HepG2 (cell line): ENCODE measurements at regions not wholly inside any gene's neighbourhood (a gene's known extent, or its start where the extent isn't known, plus 50 kb on each side); places are given as distances from the start of the nearest gene placed in this dataset.

ENCODE experiments used
- ATAC-seq: fragments of 200-7000 bp; cut with Tn5 transposase; 3 replicates; pipeline ENCODE4 v1.9.1; 2020; ENCODE audit warnings: mild to moderate bottlenecking, moderate library complexity
- BruUV-seq: library from RNA; stranded (reverse); fragments of 400-500 nt; replicated peaks from 2 replicates; lab custom pipeline; 2021; lab: Mats Ljungman, UMichigan
- CTCF ChIA-PET: fragments of 300-600 bp; formaldehyde crosslinking; extraction: SDS; loops from one replicate; lab custom pipeline; 2021; ENCODE audit warnings: low total read pairs, inconsistent platforms, low intra/inter-chr PET ratio; lab: Yijun Ruan, JAX
- POLR2A ChIA-PET: fragments of 350-600 bp; sonication (Branson Sonifier 250); formaldehyde crosslinking; loops from one replicate; lab custom pipeline; 2020; ENCODE audit warnings: antibody characterized with exemption, inconsistent platforms; lab: Yijun Ruan, JAX
- DNase-seq: peaks from one replicate; pipeline ENCODE4 v3.0.0-alpha.2; 2015; ENCODE audit warnings: low spot score
- FAIRE-seq: peaks from 3 replicates; lab custom pipeline; 2011; peaks lifted over from hg19 to GRCh38; lab: Jason Lieb, UNC
- H2AFZ ChIP-seq: one replicate; pipeline ENCODE4 v1.6.1; 2011; ENCODE audit warnings: low read length, inconsistent platforms
- H3K27ac ChIP-seq: fragments of 300-600 bp; 3 replicates; pipeline ENCODE4 v1.8.0; 2011; ENCODE audit warnings: mixed run types, mild to moderate bottlenecking, mixed read lengths, low read length, inconsistent platforms; ENCODE audit not compliant: insufficient read depth; ENCODE audit errors: extremely low read length
- H3K27me3 ChIP-seq, 2 experiments: fragments of 200-600 bp in 1 of 2; 2 replicates in 1 of 2; 3 replicates in 1 of 2; pipeline versions ENCODE4 v1.6.0 to v1.8.0; 2011; ENCODE audit warnings: low read length in 2 of 2, mild to moderate bottlenecking in 2 of 2, moderate library complexity in 2 of 2, inconsistent platforms in 1 of 2; ENCODE audit not compliant: insufficient read depth in 2 of 2, control insufficient read depth in 1 of 2
- H3K36me3 ChIP-seq, 2 experiments: fragments of 200-600 bp in 1 of 2; replicated peaks in 1 of 2; 2 replicates in 1 of 2; 3 replicates in 1 of 2; pipeline versions ENCODE4 v1.5.1 to v1.8.0; 2011; ENCODE audit warnings: low read length in 2 of 2, inconsistent platforms in 1 of 2; ENCODE audit not compliant: insufficient read depth in 2 of 2, control insufficient read depth in 1 of 2
- H3K4me1 ChIP-seq: 2 replicates; pipeline ENCODE4 v1.5.1; 2012; ENCODE audit warnings: low read length, inconsistent platforms; ENCODE audit not compliant: insufficient read depth
- H3K4me2 ChIP-seq: 2 replicates; pipeline ENCODE4 v1.6.0; 2011; ENCODE audit warnings: low read depth, low read length, inconsistent platforms
- H3K4me3 ChIP-seq, 3 experiments: fragments of 200-600 bp in 1 of 3; sonication (generic), shearing (Covaris generic) in 1 of 3; replicated peaks in 1 of 3; 2 replicates each; pipeline ENCODE4 v1.5.1; 2011 to 2016; ENCODE audit warnings: low read length in 3 of 3, inconsistent platforms in 2 of 3, low read depth in 2 of 3, mild to moderate bottlenecking in 2 of 3, control low read depth in 1 of 3, mixed read lengths in 1 of 3; ENCODE audit not compliant: insufficient read depth in 1 of 3
- H3K79me2 ChIP-seq: one replicate; pipeline ENCODE4 v1.6.1; 2011; ENCODE audit warnings: low read length, inconsistent platforms; ENCODE audit not compliant: insufficient read depth
- H3K9ac ChIP-seq: 2 replicates; pipeline ENCODE4 v1.6.0; 2011; ENCODE audit warnings: mild to moderate bottlenecking, low read depth, low read length, inconsistent platforms; ENCODE audit not compliant: insufficient read depth
- H3K9me3 ChIP-seq: 2 replicates; pipeline ENCODE4 v1.5.1; 2012; ENCODE audit warnings: mild to moderate bottlenecking, low read length
- H4K20me1 ChIP-seq: 2 replicates; pipeline ENCODE4 v1.6.0; 2011; ENCODE audit warnings: inconsistent platforms, mild to moderate bottlenecking, low read length, moderate library complexity; ENCODE audit not compliant: insufficient read depth
- ARID4A ChIP-seq: sonication (generic); formaldehyde crosslinking; IDR thresholded peaks from 2 replicates; pipeline ENCODE4 v1.5.0; 2020; ENCODE audit warnings: mild to moderate bottlenecking, missing genetic modification reagents, borderline replicate concordance
- CTCF ChIP-seq: sonication (generic); formaldehyde crosslinking; IDR thresholded peaks from 2 replicates; pipeline ENCODE4 v1.5.0; 2020; ENCODE audit warnings: mild to moderate bottlenecking, missing genetic modification reagents, moderate library complexity
- GMEB1 ChIP-seq: sonication (generic); formaldehyde crosslinking; IDR thresholded peaks from 2 replicates; pipeline ENCODE4 v1.5.1; 2020; ENCODE audit warnings: missing genetic modification reagents, mild to moderate bottlenecking, borderline replicate concordance
- JUNB ChIP-seq: sonication (generic); formaldehyde crosslinking; IDR thresholded peaks from 2 replicates; pipeline ENCODE4 v1.8.0; 2022; ENCODE audit warnings: missing genetic modification reagents, mild to moderate bottlenecking, borderline replicate concordance
- LBX2 ChIP-seq: sonication (generic); formaldehyde crosslinking; IDR thresholded peaks from 2 replicates; pipeline ENCODE4 v1.5.0; 2020; ENCODE audit warnings: missing genetic modification reagents, mild to moderate bottlenecking, borderline replicate concordance
- NCOA5 ChIP-seq: sonication (generic); formaldehyde crosslinking; IDR thresholded peaks from 2 replicates; pipeline ENCODE4 v1.4.0; 2020; ENCODE audit warnings: missing genetic modification reagents
- PHF5A ChIP-seq: IDR thresholded peaks from one replicate; pipeline ENCODE4 v1.6.1; 2018; ENCODE audit warnings: low read depth, missing genetic modification reagents; ENCODE audit not compliant: unreplicated experiment
- PPARG ChIP-seq: conservative IDR thresholded peaks from 2 replicates; pipeline ENCODE4 v1.6.1; 2016; ENCODE audit warnings: missing biosample characterization, missing genetic modification reagents
- RNF2 ChIP-seq: fragments of 450-650 bp; conservative IDR thresholded peaks from 2 replicates; pipeline ENCODE4 v1.6.1; 2016; ENCODE audit warnings: low read depth
- SP2 ChIP-seq: sonication (generic); formaldehyde crosslinking; IDR thresholded peaks from 2 replicates; pipeline ENCODE4 v1.5.1; 2020; ENCODE audit warnings: mild to moderate bottlenecking, missing genetic modification reagents
- YEATS4 ChIP-seq: sonication (generic); formaldehyde crosslinking; IDR thresholded peaks from 2 replicates; pipeline ENCODE4 v1.4.0; 2020; ENCODE audit warnings: missing genetic modification reagents, borderline replicate concordance
- ZBTB26 ChIP-seq: IDR thresholded peaks from 2 replicates; pipeline ENCODE4 v1.6.1; 2016; ENCODE audit warnings: missing compliant biosample characterization, missing genetic modification reagents, borderline replicate concordance
- ZFAT ChIP-seq: sonication (generic); formaldehyde crosslinking; conservative IDR thresholded peaks from 2 replicates; pipeline ENCODE4 v1.8.1; 2023; ENCODE audit warnings: missing genetic modification reagents, inconsistent platforms
- ZNF362 ChIP-seq: sonication (generic); formaldehyde crosslinking; IDR thresholded peaks from 2 replicates; pipeline ENCODE4 v1.4.0; 2020; ENCODE audit warnings: missing genetic modification reagents, mild to moderate bottlenecking, borderline replicate concordance
- ZSCAN22 ChIP-seq: sonication (generic); formaldehyde crosslinking; IDR thresholded peaks from 2 replicates; pipeline ENCODE4 v1.4.0; 2020; ENCODE audit warnings: mild to moderate bottlenecking, missing genetic modification reagents
- WGBS: methylation state at CpG from one replicate; pipeline ENCODE4 v1.1.6; 2017; ENCODE audit warnings: low lambda C conversion rate; 5-methylcytosine and 5-hydroxymethylcytosine counted together
- in situ Hi-C: cut with HindIII; loops from 2 replicates; pipeline ENCODE4 v1.10.0; 2017; ENCODE audit warnings: low pct_unique_long_range_greater_than_20kb; ENCODE audit not compliant: extremely low pct_ligation_motif_present
- intact Hi-C: fragments of 100-400 bp; cut with micrococcal nuclease; formaldehyde crosslinking; loops from one replicate; pipeline ENCODE4 v1.10.0; 2022; ENCODE audit not compliant: unreplicated experiment

- no peak overlapping the region for H2AFZ ChIP-seq
- DNase-seq (no peak), ATAC-seq (no peak), FAIRE-seq (no peak)
- H3K4me1 ChIP-seq, result no peaks in the 10 kb centered on the region
- intact Hi-C loops (no loop called here), in situ Hi-C loops (no loop called here)
- POLR2A ChIA-PET, result no interaction called here
- H3K79me2 ChIP-seq, result no peaks in the 10 kb centered on the region
- no peak overlapping the region for H3K27ac ChIP-seq
- H3K9me3 ChIP-seq, result peaks cover 56% of the 10 kb centered on the region
- WGBS, result 0% methylated on average over 1 of the region's 1 CpG
- BruUV-seq, result no TSS peak
- H3K27me3 ChIP-seq, result no peaks in the 10 kb centered on the region
- CTCF ChIA-PET, result no interaction called here
- no peaks in the 10 kb centered on the region for H3K36me3 ChIP-seq
- H3K9ac ChIP-seq, result no peak overlapping the region
- H3K4me2 ChIP-seq, result no peak overlapping the region
- H4K20me1 ChIP-seq, result no peaks in the 10 kb centered on the region
- H3K4me3 ChIP-seq, result no peak overlapping the region
- TF ChIP-seq ZNF362 (CRISPR knock-in tag) (no peak), PPARG (CRISPR knock-in tag) (no peak), CTCF (CRISPR knock-in tag) (no peak), PHF5A (CRISPR knock-in tag) (no peak), SP2 (CRISPR knock-in tag) (no peak), ZSCAN22 (CRISPR knock-in tag) (no peak), ARID4A (CRISPR knock-in tag) (no peak), NCOA5 (CRISPR knock-in tag) (no peak), YEATS4 (CRISPR knock-in tag) (no peak), RNF2 (no peak), ZBTB26 (CRISPR knock-in tag) (no peak), LBX2 (CRISPR knock-in tag) (no peak), JUNB (CRISPR knock-in tag) (no peak), ZFAT (CRISPR knock-in tag) (no peak), GMEB1 (CRISPR knock-in tag) (no peak)
Measured at GRCh38 chr4:170214731-170215130, 125.0 kb upstream of the AADAT start.
